ENCODE measurements at regions not wholly inside any gene's neighbourhood (a gene's known extent, or its start where the extent isn't known, plus 50 kb on each side); places are given as distances from the start of the nearest gene placed in this dataset.

- TF ChIP-seq, protein P1, sequence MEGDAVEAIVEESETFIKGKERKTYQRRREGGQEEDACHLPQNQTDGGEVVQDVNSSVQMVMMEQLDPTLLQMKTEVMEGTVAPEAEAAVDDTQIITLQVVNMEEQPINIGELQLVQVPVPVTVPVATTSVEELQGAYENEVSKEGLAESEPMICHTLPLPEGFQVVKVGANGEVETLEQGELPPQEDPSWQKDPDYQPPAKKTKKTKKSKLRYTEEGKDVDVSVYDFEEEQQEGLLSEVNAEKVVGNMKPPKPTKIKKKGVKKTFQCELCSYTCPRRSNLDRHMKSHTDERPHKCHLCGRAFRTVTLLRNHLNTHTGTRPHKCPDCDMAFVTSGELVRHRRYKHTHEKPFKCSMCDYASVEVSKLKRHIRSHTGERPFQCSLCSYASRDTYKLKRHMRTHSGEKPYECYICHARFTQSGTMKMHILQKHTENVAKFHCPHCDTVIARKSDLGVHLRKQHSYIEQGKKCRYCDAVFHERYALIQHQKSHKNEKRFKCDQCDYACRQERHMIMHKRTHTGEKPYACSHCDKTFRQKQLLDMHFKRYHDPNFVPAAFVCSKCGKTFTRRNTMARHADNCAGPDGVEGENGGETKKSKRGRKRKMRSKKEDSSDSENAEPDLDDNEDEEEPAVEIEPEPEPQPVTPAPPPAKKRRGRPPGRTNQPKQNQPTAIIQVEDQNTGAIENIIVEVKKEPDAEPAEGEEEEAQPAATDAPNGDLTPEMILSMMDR (IDR thresholded peaks at IDR 0.05) = no peak
- no peak for TF ChIP-seq POLR2A (IDR thresholded peaks at IDR 0.05)
Measured at GRCh38 chr13:44651209-44651608, 75.1 kb upstream of the TSC22D1 start.
